ENCODE measurements at regions not wholly inside any gene's neighbourhood (a gene's known extent, or its start where the extent isn't known, plus 50 kb on each side); places are given as distances from the start of the nearest gene placed in this dataset.
"Not testable (repeated sequence)": the region's sequence is repeated elsewhere in the genome, so short reads cannot be mapped to it uniquely, and the experiment has no call there.

DNA sequence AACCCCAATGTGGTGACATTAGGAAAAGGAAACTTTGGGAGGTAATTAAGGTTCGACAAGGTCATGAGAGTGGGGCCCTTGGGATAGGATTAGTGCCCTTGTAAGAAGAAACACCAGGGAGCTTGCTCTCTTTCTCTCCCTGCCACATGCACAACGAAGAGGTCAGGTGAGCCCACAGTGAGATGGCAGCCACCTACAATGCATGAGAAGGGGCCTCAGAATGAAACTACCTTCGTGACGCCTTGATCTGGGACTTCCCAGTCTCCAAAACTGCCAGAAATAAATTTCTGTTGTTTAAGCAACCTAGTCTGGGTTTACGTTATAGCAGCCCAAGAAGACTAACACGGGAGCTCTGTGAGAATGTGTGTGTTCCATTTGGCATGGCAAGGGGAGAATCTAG is 682.8 kb downstream of the PRIM2 start:
- H3K4me3 ChIP-seq (ENCODE audit: low read length); H3K9ac ChIP-seq (ENCODE audit: low read depth, low read length); H3K36me3 ChIP-seq (ENCODE audit: insufficient read depth, low read length); H3K27me3 ChIP-seq (ENCODE audit: control insufficient read depth, insufficient read depth, low read length); H3K9me3 ChIP-seq (replicated peaks; ENCODE audit: low read length); H3K4me1 ChIP-seq (ENCODE audit: control insufficient read depth, insufficient read depth, low read length); H3K4me2 ChIP-seq (ENCODE audit: low read length): not testable (repeated sequence)

DNA sequence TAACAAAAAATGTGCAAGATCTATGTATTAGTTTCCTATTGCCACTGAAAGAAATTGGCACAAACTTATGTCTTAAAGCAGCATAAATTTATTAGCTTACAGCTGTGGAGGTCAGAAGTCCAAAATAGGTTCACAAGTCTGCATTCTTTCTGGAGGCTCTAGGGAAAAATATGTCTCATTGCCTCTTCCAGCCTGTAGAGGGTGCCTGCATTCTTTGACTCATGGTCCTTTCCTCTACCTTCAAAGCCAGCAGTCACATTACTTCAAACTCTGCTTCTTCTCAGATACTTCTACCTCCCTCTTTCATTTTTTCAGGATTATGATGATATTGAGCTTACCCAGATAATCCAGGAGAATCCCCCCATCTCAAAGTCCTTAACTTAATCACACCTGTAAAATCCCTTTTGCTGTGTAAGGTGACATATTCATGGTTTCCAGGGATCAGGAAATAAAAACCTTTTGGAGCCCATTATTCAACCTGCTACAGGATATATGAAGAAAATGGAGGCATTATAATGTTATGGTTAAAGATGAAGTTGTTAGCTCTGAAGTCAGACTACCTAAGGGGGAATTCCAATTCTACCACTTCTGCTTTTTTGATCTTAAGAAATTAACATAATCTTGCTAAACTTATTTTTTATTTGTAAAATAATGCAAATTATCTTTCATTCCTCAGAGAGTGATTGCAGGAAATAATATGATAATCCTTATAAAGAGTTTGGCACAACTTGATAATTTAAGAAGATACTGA is 686.2 kb downstream of the PRIM2 start:
- not testable (repeated sequence) for H3K4me2 ChIP-seq (ENCODE audit: low read length); H3K4me1 ChIP-seq (ENCODE audit: control insufficient read depth, insufficient read depth, low read length); H3K27me3 ChIP-seq (ENCODE audit: control insufficient read depth, insufficient read depth, low read length); H3K4me3 ChIP-seq (ENCODE audit: low read length); H3K9me3 ChIP-seq (replicated peaks; ENCODE audit: low read length); H3K36me3 ChIP-seq (ENCODE audit: insufficient read depth, low read length); H3K9ac ChIP-seq (ENCODE audit: low read depth, low read length)

DNA sequence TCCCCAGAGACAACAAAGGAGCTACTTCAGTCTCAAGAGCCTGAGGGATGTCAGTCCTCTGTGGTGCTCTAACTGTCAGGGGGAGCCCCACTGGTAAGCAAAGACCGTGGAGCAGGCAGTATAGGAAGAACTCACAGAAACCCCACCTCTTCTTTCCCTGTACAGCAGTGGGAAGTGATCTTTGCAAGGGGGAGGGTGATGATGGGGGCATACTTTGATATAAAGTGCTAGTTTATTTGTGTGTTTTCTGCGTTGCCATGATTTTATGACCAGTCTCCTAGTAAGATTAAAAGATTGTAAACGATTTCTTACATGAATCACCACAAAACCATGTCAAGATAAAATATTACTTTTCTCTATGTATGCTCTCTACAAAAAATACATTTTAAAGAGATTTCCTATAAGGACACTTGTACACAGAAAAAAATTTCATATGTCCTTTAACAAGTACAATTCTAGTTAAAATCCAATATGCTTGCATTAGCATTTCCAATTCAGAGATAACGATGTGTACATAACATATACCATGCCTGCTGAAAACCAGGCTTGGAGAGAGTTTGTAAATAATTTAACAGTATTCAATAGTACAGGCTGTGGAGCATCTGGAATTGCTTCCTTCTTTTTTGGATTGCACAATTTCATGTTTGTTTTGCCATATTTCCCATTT is 690.0 kb downstream of the PRIM2 start:
- H3K4me1 ChIP-seq (ENCODE audit: control insufficient read depth, insufficient read depth, low read length); H3K9ac ChIP-seq (ENCODE audit: low read depth, low read length); H3K36me3 ChIP-seq (ENCODE audit: insufficient read depth, low read length); H3K4me2 ChIP-seq (ENCODE audit: low read length); H3K27me3 ChIP-seq (ENCODE audit: control insufficient read depth, insufficient read depth, low read length); H3K4me3 ChIP-seq (ENCODE audit: low read length); H3K9me3 ChIP-seq (replicated peaks; ENCODE audit: low read length): not testable (repeated sequence)

DNA sequence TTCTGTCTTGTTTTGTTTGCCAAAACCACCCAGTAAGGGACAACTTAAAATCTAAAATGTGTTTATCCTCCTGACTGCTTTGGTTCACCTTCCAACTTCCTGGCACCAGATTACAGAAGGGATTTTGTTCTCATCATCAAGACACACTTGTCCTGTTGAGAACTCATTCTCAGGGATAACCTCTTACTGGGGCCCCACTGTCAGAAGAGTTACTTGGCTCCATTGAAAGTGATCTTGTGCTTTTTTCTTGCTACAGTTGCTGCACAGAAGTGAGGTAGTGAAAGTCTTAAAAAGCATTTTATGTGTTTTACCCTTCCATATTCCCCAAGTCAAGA is 690.5 kb downstream of the PRIM2 start:
- H3K4me3 ChIP-seq (ENCODE audit: low read length); H3K36me3 ChIP-seq (ENCODE audit: insufficient read depth, low read length): not testable (repeated sequence)

DNA sequence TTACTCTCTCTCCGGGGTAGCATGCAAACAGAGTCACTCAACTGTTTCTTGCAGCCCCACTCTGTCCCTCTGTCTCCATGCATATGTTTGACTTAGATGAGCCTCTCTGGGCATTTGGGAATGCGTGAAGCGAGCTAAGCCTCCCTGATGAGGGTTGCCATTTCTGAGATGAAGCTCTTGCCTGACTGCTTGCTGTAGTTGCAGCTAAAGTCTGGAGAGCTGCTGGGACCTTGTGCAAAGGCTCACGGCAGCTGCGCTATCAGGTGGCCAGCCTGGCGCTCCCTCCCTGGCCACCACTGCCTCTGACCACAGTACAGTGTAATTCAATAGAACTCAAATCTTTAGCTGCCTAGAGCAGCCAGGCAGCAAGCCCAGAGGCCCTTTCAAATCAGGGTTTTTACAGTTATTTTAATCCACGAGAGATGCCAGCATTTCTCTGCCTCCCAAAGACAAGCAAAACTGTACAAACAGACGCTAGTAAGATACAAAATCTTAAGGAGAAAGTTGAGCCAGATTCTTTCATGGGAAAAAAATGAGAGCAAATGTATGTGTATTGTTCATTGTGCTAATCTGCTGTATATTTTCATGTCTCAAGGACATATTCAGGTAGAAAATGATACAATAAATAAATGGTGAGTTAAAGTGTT is 694.6 kb downstream of the PRIM2 start:
- H3K9me3 ChIP-seq (replicated peaks; ENCODE audit: low read length); H3K4me3 ChIP-seq (ENCODE audit: low read length); H3K4me1 ChIP-seq (ENCODE audit: control insufficient read depth, insufficient read depth, low read length); H3K4me2 ChIP-seq (ENCODE audit: low read length); H3K36me3 ChIP-seq (ENCODE audit: insufficient read depth, low read length); H3K9ac ChIP-seq (ENCODE audit: low read depth, low read length); H3K27me3 ChIP-seq (ENCODE audit: control insufficient read depth, insufficient read depth, low read length): not testable (repeated sequence)

More for the DNA sequence above, 690.5 kb downstream of the PRIM2 start:
- not testable (repeated sequence) for H3K4me1 ChIP-seq (ENCODE audit: control insufficient read depth, insufficient read depth, low read length); H3K27me3 ChIP-seq (ENCODE audit: control insufficient read depth, insufficient read depth, low read length); H3K9me3 ChIP-seq (replicated peaks; ENCODE audit: low read length); H3K9ac ChIP-seq (ENCODE audit: low read depth, low read length); H3K4me2 ChIP-seq (ENCODE audit: low read length)

DNA sequence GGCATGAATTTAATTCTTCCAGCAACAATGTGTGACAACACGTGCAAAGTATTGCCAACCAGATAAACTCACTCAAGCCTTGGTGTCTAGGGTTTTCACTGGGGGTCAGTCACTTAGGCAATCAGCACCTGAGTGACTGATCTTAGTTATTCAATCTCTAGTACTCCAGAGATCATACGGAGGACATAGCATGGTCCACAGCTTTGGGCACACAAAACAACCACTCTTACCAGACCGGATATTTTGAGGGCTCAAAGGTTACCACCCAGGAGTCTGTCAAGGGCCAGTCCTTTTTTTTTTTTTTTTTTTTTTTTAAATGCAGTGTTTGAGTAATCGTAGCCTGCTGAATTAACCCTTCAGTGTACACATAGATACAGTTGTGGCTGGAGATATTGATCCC is 699.2 kb downstream of the PRIM2 start:
- H3K4me2 ChIP-seq (ENCODE audit: low read length); H3K4me1 ChIP-seq (ENCODE audit: control insufficient read depth, insufficient read depth, low read length); H3K4me3 ChIP-seq (ENCODE audit: low read length); H3K9ac ChIP-seq (ENCODE audit: low read depth, low read length); H3K9me3 ChIP-seq (replicated peaks; ENCODE audit: low read length); H3K27me3 ChIP-seq (ENCODE audit: control insufficient read depth, insufficient read depth, low read length); H3K36me3 ChIP-seq (ENCODE audit: insufficient read depth, low read length): not testable (repeated sequence)

DNA sequence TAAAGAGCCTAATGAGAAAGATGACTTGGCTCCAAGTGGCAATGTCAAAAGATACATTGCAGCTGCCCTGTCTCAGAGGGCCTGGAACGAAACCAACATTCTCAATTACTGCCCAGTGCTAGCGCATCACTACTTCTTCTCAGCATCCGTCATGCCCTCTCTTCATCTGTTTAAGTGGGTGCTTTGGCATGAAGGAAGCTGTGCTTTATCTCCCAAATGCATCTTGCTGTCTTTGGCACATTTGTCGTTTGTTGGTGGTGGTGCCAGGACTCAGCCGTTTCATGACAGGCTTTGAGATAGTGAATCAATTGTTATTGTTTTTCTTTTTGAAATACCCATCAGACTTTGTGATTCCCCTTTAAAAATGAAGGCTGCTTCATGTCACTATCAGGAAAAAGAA is 710.8 kb downstream of the PRIM2 start:
- not testable (repeated sequence) for H3K9ac ChIP-seq (ENCODE audit: low read depth, low read length); H3K27me3 ChIP-seq (ENCODE audit: control insufficient read depth, insufficient read depth, low read length); H3K36me3 ChIP-seq (ENCODE audit: insufficient read depth, low read length); H3K4me2 ChIP-seq (ENCODE audit: low read length); H3K4me3 ChIP-seq (ENCODE audit: low read length); H3K4me1 ChIP-seq (ENCODE audit: control insufficient read depth, insufficient read depth, low read length); H3K9me3 ChIP-seq (replicated peaks; ENCODE audit: low read length)

DNA sequence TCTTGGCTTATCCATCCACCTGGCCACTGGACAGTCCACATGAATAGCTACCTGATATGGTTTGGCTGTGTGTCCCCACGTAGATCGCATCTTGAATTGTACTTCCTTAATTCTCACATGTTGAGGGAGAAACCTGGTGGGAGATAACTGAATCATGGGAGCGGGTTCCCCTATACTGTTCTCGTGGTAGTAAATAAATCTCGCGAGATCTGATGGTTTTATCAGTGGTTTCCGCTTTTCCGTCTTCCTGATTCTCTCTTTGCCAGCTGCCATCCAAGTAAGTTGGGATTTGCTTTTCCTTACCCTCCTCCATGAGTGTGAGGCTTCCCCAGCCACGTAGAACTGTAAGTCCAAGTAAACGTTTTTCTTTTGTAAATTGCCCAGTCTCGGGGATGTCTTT is 720.8 kb downstream of the PRIM2 start:
- not testable (repeated sequence) for H3K4me2 ChIP-seq (ENCODE audit: low read length); H3K36me3 ChIP-seq (ENCODE audit: insufficient read depth, low read length); H3K4me3 ChIP-seq (ENCODE audit: low read length); H3K9me3 ChIP-seq (replicated peaks; ENCODE audit: low read length); H3K4me1 ChIP-seq (ENCODE audit: control insufficient read depth, insufficient read depth, low read length); H3K9ac ChIP-seq (ENCODE audit: low read depth, low read length); H3K27me3 ChIP-seq (ENCODE audit: control insufficient read depth, insufficient read depth, low read length)

DNA sequence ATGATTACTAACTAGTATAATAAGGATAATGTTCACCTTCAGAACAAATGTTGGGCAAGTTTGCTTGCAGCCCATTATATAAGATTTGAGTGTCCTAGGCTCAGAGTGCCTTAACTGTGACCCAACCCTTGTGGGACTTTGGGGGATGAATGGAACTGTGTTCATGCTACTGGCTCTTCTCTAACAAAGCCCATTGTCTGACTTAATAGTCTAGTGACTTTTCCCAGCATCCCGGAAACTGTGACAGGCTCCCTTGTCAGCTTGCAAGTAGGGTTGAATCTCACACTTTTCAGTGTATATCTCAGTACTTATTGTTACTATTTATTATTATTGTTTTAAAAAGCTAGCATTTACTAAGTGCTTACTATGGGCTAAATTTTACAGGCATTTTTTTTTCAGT is 729.2 kb downstream of the PRIM2 start:
- not testable (repeated sequence) for H3K27me3 ChIP-seq (ENCODE audit: control insufficient read depth, insufficient read depth, low read length)

DNA sequence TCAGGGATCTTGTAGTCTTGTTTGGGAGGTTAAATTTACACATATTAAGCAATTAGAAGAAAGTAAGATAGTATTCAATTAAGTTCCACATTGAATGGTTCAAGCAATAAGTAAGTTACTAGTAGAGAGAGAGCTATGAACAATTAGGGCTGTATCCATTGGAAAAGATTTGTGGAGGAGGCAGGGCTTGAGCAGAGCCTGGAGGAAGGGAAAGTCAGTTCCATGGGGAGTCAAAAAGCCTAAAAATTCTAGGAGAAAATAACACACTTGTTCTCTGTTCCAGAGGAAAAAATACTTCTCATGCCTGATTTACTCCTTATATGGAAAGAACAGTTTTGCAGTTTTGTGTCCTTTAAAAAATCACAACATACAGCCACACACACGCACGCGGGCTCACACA is 730.0 kb downstream of the PRIM2 start:
- not testable (repeated sequence) for H3K9ac ChIP-seq (ENCODE audit: low read depth, low read length); H3K4me1 ChIP-seq (ENCODE audit: control insufficient read depth, insufficient read depth, low read length); H3K9me3 ChIP-seq (replicated peaks; ENCODE audit: low read length); H3K4me2 ChIP-seq (ENCODE audit: low read length); H3K27me3 ChIP-seq (ENCODE audit: control insufficient read depth, insufficient read depth, low read length); H3K36me3 ChIP-seq (ENCODE audit: insufficient read depth, low read length); H3K4me3 ChIP-seq (ENCODE audit: low read length)

More for the DNA sequence above, 729.2 kb downstream of the PRIM2 start:
- H3K4me3 ChIP-seq (ENCODE audit: low read length); H3K9ac ChIP-seq (ENCODE audit: low read depth, low read length); H3K36me3 ChIP-seq (ENCODE audit: insufficient read depth, low read length); H3K4me1 ChIP-seq (ENCODE audit: control insufficient read depth, insufficient read depth, low read length); H3K4me2 ChIP-seq (ENCODE audit: low read length); H3K9me3 ChIP-seq (replicated peaks; ENCODE audit: low read length): not testable (repeated sequence)

DNA sequence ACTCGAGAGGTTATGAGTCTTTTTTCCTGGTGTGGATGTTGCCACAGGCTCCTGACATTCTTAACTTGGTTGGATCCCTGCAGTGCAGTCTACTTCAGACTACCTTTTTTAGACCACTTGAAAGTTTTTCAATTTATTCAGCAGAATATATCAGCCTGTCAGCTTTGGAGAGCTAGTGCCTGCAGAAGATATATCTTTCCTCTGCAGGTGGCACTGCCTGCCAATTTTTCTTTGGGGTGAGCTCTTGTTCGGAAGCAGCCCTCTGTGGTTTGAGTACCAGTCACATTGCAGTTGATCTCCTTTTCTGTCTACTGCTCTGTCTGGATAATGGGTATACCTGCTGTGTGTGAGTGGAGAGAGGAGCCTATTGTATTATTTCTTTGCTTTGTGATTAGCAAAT is 730.4 kb downstream of the PRIM2 start:
- not testable (repeated sequence) for H3K9me3 ChIP-seq (replicated peaks; ENCODE audit: low read length); H3K9ac ChIP-seq (ENCODE audit: low read depth, low read length); H3K4me2 ChIP-seq (ENCODE audit: low read length); H3K36me3 ChIP-seq (ENCODE audit: insufficient read depth, low read length); H3K4me1 ChIP-seq (ENCODE audit: control insufficient read depth, insufficient read depth, low read length); H3K27me3 ChIP-seq (ENCODE audit: control insufficient read depth, insufficient read depth, low read length); H3K4me3 ChIP-seq (ENCODE audit: low read length)
